ENCODE measurements at regions not wholly inside any gene's neighbourhood (a gene's known extent, or its start where the extent isn't known, plus 50 kb on each side); places are given as distances from the start of the nearest gene placed in this dataset.

GRCh38 chr15:85847031-85847430 is 52.3 kb upstream of the KLHL25 start:
- 51% methylated on average over 3 of the region's 3 CpGs for WGBS
- intact Hi-C loops (cut with DNase I) = no loop called here
- ATAC-seq = no peak

GRCh38 chr15:85849946-85850345 is 55.2 kb upstream of the KLHL25 start:
- ATAC-seq (no peak), DNase-seq (no peak)
- Histone ChIP-seq H3K4me1 (ENCODE audit: control insufficient read depth, insufficient read depth, low read length) (no peaks in the 10 kb centered on the region), H3K27me3 (ENCODE audit: control insufficient read depth, insufficient read depth) (peaks cover 2% of the 10 kb centered on the region), H3K9me3 (ENCODE audit: control insufficient read depth, low read length) (no peaks in the 10 kb centered on the region), H3K4me3 (ENCODE audit: low read length) (no peak overlapping the region), H3K27ac (ENCODE audit: low read length) (no peak overlapping the region)
- intact Hi-C loops (cut with DNase I) = no loop called here
- 87% methylated on average over 11 of the region's 11 CpGs for WGBS

More at GRCh38 chr15:85847031-85847430, 52.3 kb upstream of the KLHL25 start:
- Histone ChIP-seq H3K27ac (ENCODE audit: low read length) (no peak overlapping the region), H3K27me3 (ENCODE audit: control insufficient read depth, insufficient read depth) (no peaks in the 10 kb centered on the region), H3K4me3 (ENCODE audit: low read length) (no peak overlapping the region), H3K4me1 (ENCODE audit: control insufficient read depth, insufficient read depth, low read length) (no peaks in the 10 kb centered on the region), H3K9me3 (ENCODE audit: control insufficient read depth, low read length) (no peaks in the 10 kb centered on the region)
- no peak for DNase-seq

DNA sequence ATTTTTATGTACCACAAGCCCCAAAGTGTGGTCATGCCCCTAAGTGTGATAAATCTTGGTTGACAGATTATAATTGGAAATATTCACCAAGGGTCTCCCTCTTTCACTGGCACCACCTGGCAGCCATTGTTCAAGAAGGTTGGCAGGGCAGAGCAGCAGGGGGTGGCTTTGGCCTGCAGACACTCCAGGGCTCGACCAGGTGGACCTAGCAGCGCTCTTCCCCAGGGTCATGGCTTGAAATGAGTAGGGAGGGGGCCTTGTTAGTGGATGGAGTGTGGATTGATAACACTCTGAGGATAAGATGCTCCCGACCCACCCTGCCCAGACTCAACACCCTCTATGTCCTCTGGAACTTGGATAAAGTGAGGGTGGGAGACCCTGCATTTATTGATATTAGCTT is 58.2 kb upstream of the KLHL25 start:
- H3K9me3 ChIP-seq (ENCODE audit: control insufficient read depth, low read length) = no peaks in the 10 kb centered on the region
- H3K27ac ChIP-seq (ENCODE audit: low read length) = no peak overlapping the region
- DNase-seq = no peak
- intact Hi-C loops (cut with DNase I) = no loop called here
- no peaks in the 10 kb centered on the region for H3K4me1 ChIP-seq (ENCODE audit: control insufficient read depth, insufficient read depth, low read length)
- no peak for ATAC-seq
- H3K4me3 ChIP-seq (ENCODE audit: low read length) = no peak overlapping the region
- 67% methylated on average over 3 of the region's 3 CpGs for WGBS
- H3K27me3 ChIP-seq (ENCODE audit: control insufficient read depth, insufficient read depth) = peaks cover 2% of the 10 kb centered on the region

GRCh38 chr15:85854345-85855097 is 59.8 kb upstream of the KLHL25 start:
- DNase-seq = no peak
- Histone ChIP-seq H3K4me1 (ENCODE audit: control insufficient read depth, insufficient read depth, low read length) (no peaks in the 10 kb centered on the region), H3K27me3 (ENCODE audit: control insufficient read depth, insufficient read depth) (peaks cover 2% of the 10 kb centered on the region), H3K9me3 (ENCODE audit: control insufficient read depth, low read length) (no peaks in the 10 kb centered on the region), H3K4me3 (ENCODE audit: low read length) (no peak overlapping the region), H3K27ac (ENCODE audit: low read length) (no peak overlapping the region)
- intact Hi-C loops (cut with DNase I) = no loop called here
- ATAC-seq = peak; percentile 69 to 75
- WGBS = 47% methylated on average over 11 of the region's 11 CpGs

DNA sequence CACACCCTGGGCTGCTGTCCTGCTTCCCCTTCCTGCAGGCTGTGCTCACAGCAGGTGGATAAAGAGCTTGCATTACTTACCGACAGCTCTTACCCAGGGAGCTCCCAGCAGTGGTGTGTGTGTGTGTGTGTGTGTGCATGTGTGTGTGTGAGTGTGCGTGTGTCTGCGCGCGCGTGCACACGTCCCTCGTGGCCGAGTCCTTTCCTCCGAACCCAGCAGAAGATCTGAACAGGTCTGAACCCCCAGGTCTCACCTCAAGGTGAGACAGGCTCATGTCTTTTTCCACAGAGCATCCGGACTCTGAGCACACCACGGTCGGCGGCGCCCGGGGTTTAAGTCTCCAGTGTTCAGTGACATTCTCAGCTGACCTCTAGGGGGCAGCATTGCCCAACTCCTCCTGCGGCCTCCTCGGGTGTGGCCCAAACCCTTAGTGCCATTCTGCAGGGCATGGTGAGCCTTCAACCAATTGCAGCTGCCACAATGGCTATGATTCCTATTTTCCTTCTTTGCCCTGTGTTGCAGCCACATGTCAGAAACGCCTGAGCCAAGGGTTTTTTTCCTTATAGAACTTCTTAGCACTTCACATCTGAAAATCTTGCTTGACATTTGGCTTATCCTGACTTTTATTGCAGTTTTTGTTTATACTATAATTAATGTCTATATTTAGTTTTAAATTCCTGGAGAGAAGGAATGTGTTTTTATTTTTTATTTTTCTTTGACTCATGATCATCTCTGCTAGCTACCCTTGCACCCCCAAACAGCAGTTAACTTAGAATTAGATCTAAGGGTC is 64.1 kb upstream of the KLHL25 start:
- H3K27ac ChIP-seq (ENCODE audit: low read length) = no peak overlapping the region
- DNase-seq (peak; percentile 56 to 82 (median 79)), ATAC-seq (peak; percentile 73 to 82)
- WGBS = 9% methylated on average over 19 of the region's 19 CpGs
- H3K4me3 ChIP-seq (ENCODE audit: low read length) = no peak overlapping the region
- no peaks in the 10 kb centered on the region for H3K4me1 ChIP-seq (ENCODE audit: control insufficient read depth, insufficient read depth, low read length)
- intact Hi-C loops (cut with DNase I) = no loop called here
- H3K27me3 ChIP-seq (ENCODE audit: control insufficient read depth, insufficient read depth) = no peaks in the 10 kb centered on the region
- H3K9me3 ChIP-seq (ENCODE audit: control insufficient read depth, low read length) = no peaks in the 10 kb centered on the region

- no peaks in the 10 kb centered on the region for H3K27me3 ChIP-seq (ENCODE audit: control insufficient read depth, insufficient read depth)
- 70% methylated on average over 3 of the region's 3 CpGs for WGBS
- no peaks in the 10 kb centered on the region for H3K9me3 ChIP-seq (ENCODE audit: control insufficient read depth, low read length)
- no peak overlapping the region for H3K4me3 ChIP-seq (ENCODE audit: low read length)
- H3K27ac ChIP-seq (ENCODE audit: low read length) = no peak overlapping the region
- DNase-seq (no peak), ATAC-seq (no peak)
- intact Hi-C loops (cut with DNase I) = loop anchor here in 1 of 4 donors (10.0 kb wide), 1 partner anchor 315 kb away; no protein-coding TSS in a partner anchor
- no peaks in the 10 kb centered on the region for H3K4me1 ChIP-seq (ENCODE audit: control insufficient read depth, insufficient read depth, low read length)
Measured at GRCh38 chr15:85859671-85860070, 64.9 kb upstream of the KLHL25 start.

DNA sequence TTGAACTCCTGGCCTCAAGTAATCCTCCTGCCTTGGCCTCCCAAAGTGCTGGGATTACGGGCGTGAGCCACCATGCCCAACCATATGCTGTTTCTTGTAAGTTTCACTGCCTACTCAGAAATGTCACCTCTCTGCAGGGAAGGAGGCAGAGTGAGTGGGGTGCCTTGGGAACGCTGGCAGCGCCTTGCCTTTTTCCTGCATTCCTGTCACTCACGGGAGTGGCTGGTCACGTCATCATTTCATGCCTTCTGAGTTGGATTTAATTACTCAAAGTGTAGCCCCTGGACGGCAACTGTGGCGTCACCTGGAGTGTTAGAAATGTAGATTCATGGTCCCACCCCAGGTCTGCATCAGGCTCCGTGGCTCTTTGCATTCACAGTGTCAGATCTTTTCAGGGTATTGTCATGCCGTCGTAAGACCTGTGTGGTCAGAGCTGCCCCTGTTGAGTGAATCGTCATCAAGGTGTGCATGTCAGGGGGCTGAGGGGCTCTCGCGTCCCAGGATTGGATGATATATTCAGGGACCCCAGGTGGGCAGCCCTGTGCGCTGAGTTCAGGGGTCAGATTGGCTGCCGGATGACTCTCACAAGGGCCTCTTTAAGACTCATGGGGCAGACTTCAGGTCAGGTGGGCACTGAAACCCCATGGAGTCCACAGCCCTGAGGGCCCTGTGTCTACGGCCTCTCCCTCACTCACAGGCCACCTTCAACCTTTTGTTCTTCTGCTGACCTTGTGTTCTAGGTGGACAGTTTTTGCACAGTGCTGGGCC is 65.9 kb upstream of the KLHL25 start:
- Histone ChIP-seq H3K9me3 (ENCODE audit: control insufficient read depth, low read length) (no peaks in the 10 kb centered on the region), H3K27ac (ENCODE audit: low read length) (no peak overlapping the region), H3K4me1 (ENCODE audit: control insufficient read depth, insufficient read depth, low read length) (no peaks in the 10 kb centered on the region), H3K4me3 (ENCODE audit: low read length) (no peak overlapping the region), H3K27me3 (ENCODE audit: control insufficient read depth, insufficient read depth) (no peaks in the 10 kb centered on the region)
- DNase-seq (no peak), ATAC-seq (no peak)
- WGBS = 82% methylated on average over 17 of the region's 17 CpGs
- intact Hi-C loops (cut with DNase I) = loop anchor here in 1 of 4 donors (10.0 kb wide), 1 partner anchor 314 kb away; no protein-coding TSS in a partner anchor

DNA sequence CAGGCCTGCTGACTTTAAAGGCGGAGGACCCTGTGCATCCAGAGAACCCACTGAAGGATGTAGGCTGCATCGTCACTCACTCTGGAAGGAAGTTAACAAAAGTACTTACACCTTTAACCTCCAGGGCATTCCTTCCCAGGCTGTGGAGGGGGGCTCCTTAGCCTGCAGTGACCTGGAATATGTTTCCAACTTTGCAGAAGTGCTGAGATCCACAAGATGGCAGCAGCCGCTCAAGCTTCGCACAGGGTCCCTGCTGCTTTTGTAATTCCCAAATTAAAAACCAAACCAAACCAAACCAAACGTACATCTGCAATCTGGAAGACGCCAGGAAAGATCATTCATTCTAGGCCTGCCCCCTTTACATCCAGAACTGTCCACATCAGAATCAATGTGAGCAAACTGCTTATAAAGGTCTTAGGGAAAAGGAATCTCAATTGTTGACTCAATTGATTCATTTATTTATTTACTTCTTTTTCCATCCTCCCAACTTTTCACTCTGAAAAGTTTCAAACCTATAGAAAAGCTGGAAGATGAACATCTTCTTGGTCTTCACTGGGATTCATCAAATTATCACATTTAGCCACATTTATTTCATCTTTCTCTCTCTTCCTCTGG is 70.5 kb upstream of the KLHL25 start:
- H3K4me3 ChIP-seq (ENCODE audit: low read length) = no peak overlapping the region
- 10% methylated on average over 6 of the region's 6 CpGs for WGBS
- H3K27me3 ChIP-seq (ENCODE audit: control insufficient read depth, insufficient read depth) = no peaks in the 10 kb centered on the region
- H3K27ac ChIP-seq (ENCODE audit: low read length) = no peak overlapping the region
- ATAC-seq (peak; percentile 48 to 54), DNase-seq (peak in 1 of 3 donors; percentile 67)
- no peaks in the 10 kb centered on the region for H3K4me1 ChIP-seq (ENCODE audit: control insufficient read depth, insufficient read depth, low read length)
- intact Hi-C loops (cut with DNase I) = loop anchor here in 1 of 4 donors (10.0 kb wide), 1 partner anchor 310 kb away; no protein-coding TSS in a partner anchor
- no peaks in the 10 kb centered on the region for H3K9me3 ChIP-seq (ENCODE audit: control insufficient read depth, low read length)

DNA sequence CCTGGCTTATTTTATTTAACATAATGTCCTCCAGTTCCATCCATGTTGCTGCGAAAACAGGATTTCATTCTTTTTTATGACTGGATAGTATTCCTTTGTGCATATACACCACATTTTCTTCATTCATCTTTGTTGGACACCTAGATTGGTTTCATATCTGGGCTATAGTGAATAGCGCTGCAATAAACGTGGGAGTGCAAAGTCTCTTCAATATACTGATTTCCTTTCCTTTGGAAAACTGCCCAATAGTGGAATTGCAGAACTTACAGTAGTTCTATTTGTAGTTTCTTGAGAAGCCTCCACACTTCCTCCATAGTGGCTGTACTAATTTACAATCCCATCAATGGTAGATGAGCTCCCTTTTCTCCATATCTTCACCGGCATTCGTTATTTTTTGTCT is 72.5 kb upstream of the KLHL25 start:
- DNase-seq (no peak), ATAC-seq (no peak)
- Histone ChIP-seq H3K27ac (ENCODE audit: low read length) (no peak overlapping the region), H3K4me3 (ENCODE audit: low read length) (no peak overlapping the region), H3K9me3 (ENCODE audit: control insufficient read depth, low read length) (no peaks in the 10 kb centered on the region), H3K27me3 (ENCODE audit: control insufficient read depth, insufficient read depth) (no peaks in the 10 kb centered on the region), H3K4me1 (ENCODE audit: control insufficient read depth, insufficient read depth, low read length) (no peaks in the 10 kb centered on the region)
- 69% methylated on average over 5 of the region's 5 CpGs for WGBS
- intact Hi-C loops (cut with DNase I) = loop anchor here in 1 of 4 donors (10.0 kb wide), 1 partner anchor 308 kb away; no protein-coding TSS in a partner anchor

DNA sequence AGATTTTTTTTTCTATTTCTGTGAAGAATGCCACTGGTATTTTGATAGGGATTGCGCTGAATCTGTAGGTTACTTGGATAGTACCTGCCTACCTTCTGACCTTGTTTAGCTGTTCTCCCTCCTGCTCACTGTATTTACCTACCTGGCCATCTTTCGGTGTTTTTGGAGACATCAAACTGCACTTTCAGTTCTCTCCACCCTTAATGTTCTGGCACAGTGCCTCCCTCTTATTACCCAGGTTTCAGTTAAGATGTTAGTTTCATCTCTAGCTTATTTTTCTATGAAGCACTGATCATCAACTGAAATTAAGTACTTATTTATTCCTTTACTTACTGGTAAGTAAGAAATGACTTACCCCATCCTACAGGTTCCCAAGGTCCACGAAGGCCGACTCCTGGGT is 74.4 kb upstream of the KLHL25 start:
- no peaks in the 10 kb centered on the region for H3K9me3 ChIP-seq (ENCODE audit: control insufficient read depth, low read length)
- ATAC-seq (no peak), DNase-seq (no peak)
- intact Hi-C loops (cut with DNase I) = loop anchor here in 1 of 4 donors (10.0 kb wide), 1 partner anchor 306 kb away; no protein-coding TSS in a partner anchor
- 91% methylated on average over 4 of the region's 4 CpGs for WGBS
- H3K27me3 ChIP-seq (ENCODE audit: control insufficient read depth, insufficient read depth) = no peaks in the 10 kb centered on the region
- H3K4me3 ChIP-seq (ENCODE audit: low read length) = no peak overlapping the region
- no peak overlapping the region for H3K27ac ChIP-seq (ENCODE audit: low read length)
- no peaks in the 10 kb centered on the region for H3K4me1 ChIP-seq (ENCODE audit: control insufficient read depth, insufficient read depth, low read length)

Data from right cardiac atrium (tissue), 5 donors.